B cell (primary cell): ENCODE measurements at regions not wholly inside any gene's neighbourhood (a gene's known extent, or its start where the extent isn't known, plus 50 kb on each side); places are given as distances from the start of the nearest gene placed in this dataset.

Experiments used
- CTCF ChIP-seq: fragments of 200-600 bp; IDR thresholded peaks from one replicate; pipeline ENCODE4 v1.8.0; 2022; ENCODE audit warnings: antibody characterized with exemption, mild to moderate bottlenecking
- EZH2 ChIP-seq: IDR thresholded peaks from 2 replicates; pipeline ENCODE4 v1.6.1; 2012; ENCODE audit warnings: borderline replicate concordance, low read depth, mild to moderate bottlenecking, moderate library complexity, low read length; ENCODE audit not compliant: insufficient read depth, poor library complexity, severe bottlenecking

DNA sequence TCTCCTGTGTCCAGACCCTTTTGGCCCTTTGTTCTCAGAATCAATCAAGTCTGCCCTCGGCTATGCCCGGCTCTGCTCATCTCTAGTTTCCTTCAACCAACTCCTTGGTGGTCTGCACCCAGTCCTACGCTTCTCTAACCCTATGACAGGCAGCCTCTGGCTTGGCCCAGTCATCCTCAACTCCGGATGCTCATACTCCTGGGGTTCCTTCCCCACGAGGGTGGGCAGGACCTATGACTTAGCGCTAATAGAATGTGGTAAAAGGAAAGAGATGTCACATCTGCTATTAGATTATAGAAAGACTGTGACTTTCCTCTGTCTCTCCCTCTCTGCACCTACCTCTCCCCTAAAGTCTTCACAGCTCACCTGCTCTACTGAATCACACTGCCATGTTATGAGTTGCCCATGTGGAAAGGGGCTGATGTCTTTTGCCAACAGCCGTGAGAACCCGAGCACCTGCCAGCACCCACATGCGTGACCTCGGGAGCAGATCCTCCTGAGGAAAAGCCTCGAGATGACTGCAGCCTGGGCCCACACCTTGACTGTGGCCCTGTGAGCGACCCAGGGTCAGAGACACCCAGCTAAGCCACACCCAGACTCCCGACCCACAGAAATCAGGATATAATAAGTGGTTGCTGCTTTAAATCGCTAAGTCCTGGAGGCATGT is 334.9 kb downstream of the GADD45G start:
- TF ChIP-seq EZH2 (no peak), CTCF (no peak)
